IgD-negative memory B cell (primary cell): ENCODE measurements at regions not wholly inside any gene's neighbourhood (a gene's known extent, or its start where the extent isn't known, plus 50 kb on each side); places are given as distances from the start of the nearest gene placed in this dataset.
"Not testable (repeated sequence)": the region's sequence is repeated elsewhere in the genome, so short reads cannot be mapped to it uniquely, and the experiment has no call there.

ENCODE experiments used
- H3K27ac Mint-ChIP-seq, 3 donors: one replicate each; pipeline ENCODE4 v1.8.0; 2020 to 2022; ENCODE audit warnings: mild to moderate bottlenecking in 3 of 3, mixed read lengths in 3 of 3, moderate library complexity in 1 of 3
- H3K27me3 Mint-ChIP-seq: one replicate; pipeline ENCODE4 v1.8.0; 2021; ENCODE audit warnings: mixed read lengths
- H3K36me3 Mint-ChIP-seq: one replicate; pipeline ENCODE4 v1.8.0; 2020; ENCODE audit warnings: mild to moderate bottlenecking, mixed read lengths
- H3K4me1 Mint-ChIP-seq, 3 donors: one replicate each; pipeline ENCODE4 v1.8.0; 2020 to 2022; ENCODE audit warnings: mixed read lengths in 3 of 3, mild to moderate bottlenecking in 1 of 3
- H3K4me3 Mint-ChIP-seq, 4 donors: one replicate each; pipeline ENCODE4 v1.8.0; 2020 to 2022; ENCODE audit warnings: mild to moderate bottlenecking in 4 of 4, mixed read lengths in 4 of 4, moderate library complexity in 3 of 4
- H3K9me3 Mint-ChIP-seq, 3 donors: one replicate each; pipeline ENCODE4 v1.8.0; 2020 to 2021; ENCODE audit warnings: mixed read lengths in 3 of 3, mild to moderate bottlenecking in 1 of 3

DNA sequence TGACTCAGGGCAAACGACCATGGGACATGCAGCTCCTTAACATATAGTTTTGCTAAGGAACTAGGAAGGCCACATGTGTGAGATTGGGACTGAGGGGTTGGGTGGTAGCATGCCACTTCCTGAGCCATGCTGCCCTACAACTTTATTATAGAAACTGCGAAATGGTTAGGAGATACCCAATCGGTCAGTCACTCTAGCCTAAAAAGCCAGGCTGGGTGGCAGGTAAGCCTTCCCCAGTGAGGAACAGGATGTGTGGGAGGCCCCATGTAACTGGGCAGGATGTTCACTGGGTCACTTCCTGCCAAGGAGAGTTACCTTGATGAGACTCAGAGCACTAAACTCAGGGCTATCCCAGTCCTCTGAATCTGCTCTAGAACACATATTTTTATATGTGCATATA lies 123.5 kb downstream of the MAP3K7 start:
- Mint-ChIP-seq H3K9me3 (no peaks in the 10 kb centered on the region), H3K4me1 (peaks cover 8 to 24% (median 17%) of the 10 kb centered on the region in 3 donors), H3K27ac (no peak overlapping the region), H3K36me3 (peaks cover 4% of the 10 kb centered on the region), H3K27me3 (peaks cover 19% of the 10 kb centered on the region), H3K4me3 (no peak overlapping the region)

DNA sequence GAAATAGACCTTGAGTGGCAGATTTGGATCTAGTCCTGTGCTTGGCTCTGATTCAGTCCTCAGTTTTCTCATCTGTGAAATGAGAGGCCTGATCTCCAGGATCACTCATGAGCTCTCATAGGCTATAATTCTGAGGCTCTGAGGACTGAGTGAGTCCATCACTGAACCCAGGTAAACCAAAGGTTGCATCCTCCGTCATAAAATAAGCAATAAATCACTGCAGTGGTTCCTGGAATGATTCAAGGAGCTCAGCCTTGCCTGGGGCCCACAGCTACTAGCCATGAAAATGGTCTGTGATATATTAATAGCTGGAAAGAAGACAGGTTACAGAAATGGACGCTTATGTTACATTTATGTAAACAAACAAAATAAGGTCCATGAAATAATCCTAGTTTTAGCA lies 124.8 kb downstream of the MAP3K7 start:
- H3K4me1 Mint-ChIP-seq = peaks cover 8 to 25% (median 17%) of the 10 kb centered on the region in 3 donors
- H3K4me3 Mint-ChIP-seq = no peak overlapping the region
- H3K9me3 Mint-ChIP-seq = no peaks in the 10 kb centered on the region
- H3K27me3 Mint-ChIP-seq = peaks cover 15% of the 10 kb centered on the region
- peaks cover 4% of the 10 kb centered on the region for H3K36me3 Mint-ChIP-seq
- H3K27ac Mint-ChIP-seq = no peak overlapping the region

DNA sequence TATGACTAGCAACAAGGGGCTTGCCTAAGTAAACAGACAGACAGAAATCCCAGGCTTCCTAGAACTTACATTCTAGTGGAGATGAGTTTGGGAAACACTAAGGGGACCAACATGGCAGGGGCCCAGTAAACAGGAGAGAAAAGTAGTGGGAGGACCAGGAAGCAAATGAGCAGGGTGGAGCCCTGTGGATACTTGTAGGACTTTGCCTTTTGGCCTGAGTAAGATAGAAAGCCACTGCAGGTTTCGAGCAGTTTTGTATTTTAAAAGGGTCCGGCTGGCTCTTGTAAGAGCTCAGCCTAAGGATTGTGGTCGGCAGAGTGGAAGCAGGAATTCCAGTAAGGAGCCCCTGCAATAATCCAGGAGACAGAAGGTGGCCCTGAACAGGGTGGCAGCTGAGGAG lies 125.5 kb downstream of the MAP3K7 start:
- H3K4me3 Mint-ChIP-seq = no peak overlapping the region
- H3K4me1 Mint-ChIP-seq = peaks cover 8 to 25% (median 17%) of the 10 kb centered on the region in 3 donors
- peaks cover 13% of the 10 kb centered on the region for H3K27me3 Mint-ChIP-seq
- H3K9me3 Mint-ChIP-seq = no peaks in the 10 kb centered on the region
- H3K36me3 Mint-ChIP-seq = peaks cover 4% of the 10 kb centered on the region
- peak overlapping the region in 1 of 3 donors; percentile 88 for H3K27ac Mint-ChIP-seq

DNA sequence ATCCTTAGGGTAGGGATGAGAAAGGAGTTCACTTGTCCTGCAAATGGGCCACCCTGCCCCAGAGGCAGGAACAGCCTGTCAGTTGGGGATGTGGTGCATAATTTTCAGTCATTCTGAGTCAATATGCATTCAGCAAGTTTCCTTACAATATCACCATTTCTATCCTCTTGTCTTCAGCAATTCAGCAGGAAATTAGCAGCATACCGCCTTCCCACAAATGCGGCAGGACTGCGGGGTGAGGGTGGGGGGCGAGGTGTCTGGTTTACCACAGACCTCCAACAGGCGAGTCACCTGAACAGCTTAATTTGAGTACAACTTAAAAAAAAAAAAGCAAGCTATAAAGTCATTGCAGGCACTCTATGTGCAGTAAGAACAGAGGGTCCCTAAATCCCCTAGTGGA lies 126.8 kb downstream of the MAP3K7 start:
- H3K27ac Mint-ChIP-seq = peak overlapping the region in 1 of 3 donors; percentile 88

DNA sequence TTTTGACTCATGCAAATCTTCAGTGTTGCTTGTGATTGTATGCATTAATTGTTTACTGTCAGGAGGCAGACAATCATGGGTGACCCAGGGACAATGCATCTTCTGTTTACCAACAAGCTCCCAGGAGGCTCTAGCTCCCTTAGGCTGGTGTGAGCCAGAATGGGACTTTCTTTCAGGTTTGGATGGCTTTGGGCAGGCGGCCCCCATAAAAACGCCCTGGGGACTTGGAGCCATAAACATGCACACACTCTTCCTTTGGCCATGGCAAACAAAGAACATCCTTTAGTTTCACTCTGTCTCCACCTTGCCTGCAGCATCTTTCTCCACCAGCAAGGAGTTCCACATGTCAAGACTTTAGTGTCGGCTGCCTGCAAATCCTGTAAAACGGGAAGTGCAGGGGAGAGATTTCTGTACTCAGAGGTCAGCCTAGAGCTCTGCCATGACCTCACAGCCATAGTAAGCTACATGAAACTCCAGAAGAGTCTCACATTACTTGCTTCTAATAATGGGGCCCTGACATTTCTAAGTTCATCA lies 127.6 kb downstream of the MAP3K7 start:
- Mint-ChIP-seq H3K4me3 (peak overlapping the region in 2 of 4 donors; percentile 5 to 14), H3K9me3 (no peaks in the 10 kb centered on the region), H3K27ac (no peak overlapping the region), H3K4me1 (peaks cover 8 to 25% (median 17%) of the 10 kb centered on the region in 3 donors), H3K36me3 (peaks cover 4% of the 10 kb centered on the region), H3K27me3 (peaks cover 11% of the 10 kb centered on the region)

More for the DNA sequence above, 126.8 kb downstream of the MAP3K7 start:
- no peaks in the 10 kb centered on the region for H3K9me3 Mint-ChIP-seq
- peaks cover 11% of the 10 kb centered on the region for H3K27me3 Mint-ChIP-seq
- H3K4me3 Mint-ChIP-seq = peak overlapping the region in 1 of 4 donors; percentile 69
- peaks cover 4% of the 10 kb centered on the region for H3K36me3 Mint-ChIP-seq
- peaks cover 8 to 25% (median 17%) of the 10 kb centered on the region in 3 donors for H3K4me1 Mint-ChIP-seq

DNA sequence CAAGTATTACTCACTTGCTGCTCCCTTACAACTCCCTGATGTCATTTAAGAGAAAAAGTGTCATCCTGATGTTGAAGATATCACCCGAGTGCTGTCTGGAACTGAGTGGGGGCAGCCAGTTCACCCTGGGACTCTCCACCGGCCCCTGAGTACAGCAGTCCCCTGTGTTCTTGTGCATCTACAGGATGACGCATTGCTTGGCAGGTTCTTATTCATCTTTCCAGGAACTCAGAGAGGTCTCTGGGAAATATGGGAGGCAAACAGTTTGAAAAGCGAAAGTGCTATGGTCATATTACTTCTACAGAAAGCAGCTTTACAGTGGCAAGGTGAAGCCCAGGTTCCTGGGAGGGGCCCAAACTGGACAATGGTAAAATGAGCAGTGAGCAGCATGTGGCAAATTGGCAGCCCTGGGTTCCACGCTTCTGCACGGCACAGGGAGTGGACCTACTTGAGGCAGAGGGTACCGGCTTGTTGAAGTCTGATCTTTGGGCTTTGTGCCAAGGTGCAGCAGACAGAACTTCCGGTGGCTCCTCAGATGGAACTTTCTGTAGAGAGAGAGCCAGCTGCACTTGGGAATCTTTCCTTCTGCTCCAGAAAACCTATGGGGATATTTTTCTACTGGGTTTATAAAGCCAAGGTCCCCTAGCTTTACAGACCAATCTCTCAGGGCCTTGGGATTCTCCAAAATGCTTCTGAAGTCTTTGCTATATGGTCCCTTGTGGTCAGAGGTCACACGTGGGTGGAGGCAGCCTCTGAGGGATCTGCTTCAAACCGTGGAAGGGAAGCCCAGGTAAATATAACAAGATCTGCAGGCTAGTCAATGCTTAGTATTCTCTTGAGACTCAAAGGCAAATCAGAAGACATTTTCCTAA lies 128.3 kb downstream of the MAP3K7 start:
- Mint-ChIP-seq H3K9me3 (no peaks in the 10 kb centered on the region), H3K27ac (peak overlapping the region in 1 of 3 donors; percentile 7), H3K36me3 (no peaks in the 10 kb centered on the region), H3K4me3 (peak overlapping the region in 3 of 4 donors; percentile 5 to 64 (median 39)), H3K4me1 (peaks cover 5 to 22% (median 14%) of the 10 kb centered on the region in 3 donors), H3K27me3 (peaks cover 11% of the 10 kb centered on the region)

DNA sequence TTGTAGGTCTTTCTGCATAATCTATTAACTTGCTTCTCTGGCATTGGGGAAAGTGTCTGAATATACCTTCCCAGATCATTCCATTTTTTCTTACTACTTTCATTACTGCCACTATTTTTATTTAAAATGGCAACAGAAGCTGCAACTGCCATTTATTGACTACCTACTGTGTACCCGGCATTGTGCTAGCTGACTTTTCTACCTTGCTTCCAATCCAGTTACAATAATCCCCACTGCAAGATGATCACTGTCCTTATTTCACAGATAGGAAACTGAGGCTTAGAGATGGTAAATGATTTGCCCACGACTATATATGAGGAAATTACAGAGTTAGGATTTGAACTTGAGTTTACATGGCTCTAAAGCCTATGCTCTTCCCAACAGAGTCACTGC lies 129.0 kb downstream of the MAP3K7 start:
- Mint-ChIP-seq H3K27me3 (peaks cover 11% of the 10 kb centered on the region), H3K9me3 (no peaks in the 10 kb centered on the region), H3K36me3 (no peaks in the 10 kb centered on the region), H3K4me3 (peak overlapping the region in 1 of 4 donors; percentile 39), H3K27ac (no peak overlapping the region), H3K4me1 (peaks cover 1 to 18% (median 9%) of the 10 kb centered on the region in 3 donors)

DNA sequence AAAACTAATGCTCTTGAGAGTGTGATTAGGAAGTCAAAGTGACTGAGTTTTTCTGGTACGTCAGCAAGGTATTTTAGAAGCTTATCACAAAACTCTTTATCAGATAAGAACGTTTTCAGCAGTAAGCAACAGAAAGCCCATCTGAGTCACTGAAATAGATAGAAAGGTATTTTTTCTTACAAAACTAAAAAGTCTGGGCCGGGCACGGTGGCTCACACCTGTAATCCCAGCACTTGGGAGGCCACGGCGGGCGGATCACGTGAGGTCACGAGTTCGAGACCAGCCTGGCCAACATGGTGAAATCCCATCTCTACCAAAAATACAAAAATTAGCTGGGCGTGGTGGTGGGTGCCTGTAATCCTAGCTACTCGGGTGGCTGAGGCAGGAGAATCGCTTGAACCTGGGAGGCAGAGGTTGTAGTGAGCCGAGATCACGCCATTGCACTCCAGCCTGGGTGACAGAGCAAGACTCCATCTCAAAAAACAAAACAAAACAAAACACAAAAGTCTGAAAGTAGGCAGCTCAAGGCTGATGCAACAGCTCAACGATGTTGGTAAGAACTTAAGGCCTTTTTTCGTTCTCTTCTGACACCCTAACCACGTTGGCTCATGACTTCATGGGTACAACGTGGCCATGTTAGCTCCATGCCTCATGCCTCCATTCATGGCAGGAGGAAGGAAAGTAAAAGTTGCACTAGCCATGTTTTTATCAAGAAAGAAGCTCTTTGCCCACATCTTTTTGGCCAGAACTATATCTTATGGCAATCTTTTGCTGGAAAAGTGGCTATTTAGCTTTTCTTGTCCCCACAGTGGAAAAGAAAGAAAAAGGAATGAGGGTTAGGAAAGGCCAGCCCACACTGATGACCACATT lies 129.6 kb downstream of the MAP3K7 start:
- not testable (repeated sequence) for H3K4me3 Mint-ChIP-seq, H3K27ac Mint-ChIP-seq, H3K36me3 Mint-ChIP-seq, H3K9me3 Mint-ChIP-seq
- Mint-ChIP-seq H3K27me3 (peaks cover 11% of the 10 kb centered on the region), H3K4me1 (peaks cover 0 to 17% (median 9%) of the 10 kb centered on the region in 3 donors)

DNA sequence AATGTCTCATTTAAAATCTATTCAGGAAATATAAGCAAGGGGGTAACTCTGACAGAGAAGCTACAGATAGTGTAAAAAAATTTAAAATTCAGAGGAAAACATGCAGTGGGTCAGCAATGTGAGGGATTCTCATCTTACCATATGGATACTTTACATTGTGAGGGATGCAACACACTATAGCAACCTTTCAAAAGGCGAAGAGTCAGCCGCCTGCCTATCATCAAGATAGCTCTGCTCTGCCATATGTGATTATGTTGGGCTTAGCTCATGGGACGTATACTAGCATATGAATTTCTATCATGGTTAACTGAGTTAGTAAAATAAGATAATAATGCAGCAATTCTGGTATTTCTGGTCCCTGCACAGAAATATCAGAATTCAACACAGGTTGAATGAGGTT lies 130.9 kb downstream of the MAP3K7 start:
- Mint-ChIP-seq H3K27me3 (peaks cover 11% of the 10 kb centered on the region), H3K36me3 (no peaks in the 10 kb centered on the region), H3K4me3 (no peak overlapping the region), H3K9me3 (no peaks in the 10 kb centered on the region), H3K27ac (no peak overlapping the region), H3K4me1 (peaks cover 0 to 17% (median 9%) of the 10 kb centered on the region in 3 donors)

DNA sequence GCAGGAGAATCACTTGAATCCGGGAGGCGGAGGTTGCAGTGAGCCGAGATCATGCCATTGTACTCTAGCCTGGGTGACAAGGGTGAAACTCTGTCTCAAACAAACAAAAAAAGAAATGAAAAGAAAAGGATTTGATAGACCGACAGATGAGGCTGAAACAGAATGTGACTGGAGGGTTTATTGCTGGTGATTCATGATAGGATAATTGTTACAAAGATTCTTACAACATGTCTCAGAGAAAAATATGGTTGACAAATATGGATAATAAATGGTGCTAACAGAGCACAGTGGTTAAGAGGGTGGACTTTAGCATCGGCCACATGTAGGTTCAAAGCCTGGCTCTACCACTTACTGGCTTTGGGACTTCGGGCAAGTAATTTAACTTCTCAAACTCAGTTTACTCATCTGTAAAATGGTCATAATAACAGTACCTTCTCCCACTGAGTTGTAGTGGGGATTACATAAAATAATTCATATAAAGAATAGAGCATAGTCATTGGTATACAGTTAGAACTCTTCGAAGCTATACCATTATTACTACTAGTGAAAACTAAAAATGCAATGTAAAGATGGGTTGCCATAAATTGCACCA lies 131.9 kb downstream of the MAP3K7 start:
- H3K9me3 Mint-ChIP-seq = no peaks in the 10 kb centered on the region
- no peak overlapping the region for H3K4me3 Mint-ChIP-seq
- H3K27me3 Mint-ChIP-seq = peaks cover 9% of the 10 kb centered on the region
- H3K4me1 Mint-ChIP-seq = peaks cover 0 to 14% (median 9%) of the 10 kb centered on the region in 3 donors
- H3K36me3 Mint-ChIP-seq = no peaks in the 10 kb centered on the region
- no peak overlapping the region for H3K27ac Mint-ChIP-seq

DNA sequence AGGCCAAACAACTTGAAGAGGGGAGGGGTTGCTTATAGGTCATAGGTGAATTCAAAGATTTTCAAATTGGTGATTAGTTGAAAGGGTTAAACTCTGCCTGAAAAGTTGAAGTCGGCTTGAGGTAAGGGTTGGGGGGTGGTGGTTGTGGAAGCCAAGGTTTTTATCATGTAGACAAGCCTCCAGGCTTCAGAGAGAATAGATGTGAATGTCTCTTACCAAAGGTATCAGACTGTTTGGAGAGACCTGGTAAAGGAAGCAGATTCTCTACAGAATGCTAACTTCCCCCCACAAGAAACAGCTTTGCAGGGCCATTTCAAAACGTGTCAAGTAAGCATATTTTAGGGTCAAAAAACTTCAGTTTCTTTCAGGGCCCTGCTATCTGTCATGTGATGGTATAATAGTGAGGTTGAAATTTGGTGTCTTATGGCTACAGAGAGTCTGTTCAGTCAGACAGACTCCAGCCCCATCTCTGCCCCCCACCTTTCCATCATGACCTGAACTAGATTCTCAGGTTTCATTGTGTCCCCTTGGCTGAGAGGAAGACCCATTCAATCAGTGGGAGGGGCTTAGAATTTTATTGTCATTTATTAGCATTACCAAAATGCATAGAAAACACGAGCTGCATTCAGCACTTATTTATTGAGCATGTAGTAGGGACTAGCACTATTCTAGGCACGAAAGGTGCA lies 136.5 kb downstream of the MAP3K7 start:
- Mint-ChIP-seq H3K27me3 (peaks cover 4% of the 10 kb centered on the region), H3K4me1 (no peaks in the 10 kb centered on the region), H3K27ac (no peak overlapping the region), H3K9me3 (no peaks in the 10 kb centered on the region), H3K4me3 (no peak overlapping the region), H3K36me3 (no peaks in the 10 kb centered on the region)

DNA sequence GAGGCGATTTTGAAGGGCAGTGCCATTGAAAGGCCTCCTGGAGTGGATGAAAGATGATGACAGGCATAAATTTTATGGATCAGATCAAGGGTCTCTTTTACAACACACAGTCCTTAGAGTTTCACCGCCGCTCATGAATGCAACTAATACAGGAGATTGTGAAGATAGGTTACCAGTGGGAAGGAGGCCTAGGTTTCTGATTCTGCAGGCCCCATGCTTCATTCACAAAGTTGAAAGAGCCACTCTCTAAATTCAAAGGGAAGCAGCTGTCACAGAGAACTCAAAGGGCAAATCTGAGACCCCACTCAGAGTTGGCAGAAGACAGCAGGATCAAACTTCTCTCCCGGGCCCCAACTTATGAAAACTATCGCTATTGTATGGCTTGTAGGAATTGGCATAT lies 137.6 kb downstream of the MAP3K7 start:
- Mint-ChIP-seq H3K4me1 (no peaks in the 10 kb centered on the region), H3K27ac (no peak overlapping the region), H3K27me3 (peaks cover 4% of the 10 kb centered on the region), H3K36me3 (no peaks in the 10 kb centered on the region), H3K4me3 (no peak overlapping the region), H3K9me3 (no peaks in the 10 kb centered on the region)

DNA sequence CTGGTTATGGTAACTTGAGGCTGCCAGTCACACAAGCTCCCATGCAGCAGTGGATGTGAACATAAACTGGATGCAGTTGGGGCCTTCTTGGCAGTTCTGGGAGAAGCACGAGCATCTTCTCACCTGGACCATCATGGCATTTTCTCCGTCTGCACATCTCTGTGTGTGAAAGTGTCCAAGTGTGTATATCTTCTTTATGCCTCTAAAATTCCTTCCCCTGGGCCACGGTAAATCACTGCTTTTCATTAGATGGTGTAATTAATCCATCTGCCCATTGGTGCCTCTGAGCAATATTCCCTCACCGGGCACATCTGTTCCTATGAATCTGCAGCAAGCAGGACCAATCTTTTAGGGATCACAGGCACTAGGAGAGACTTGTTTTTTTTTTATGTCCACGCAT lies 138.0 kb downstream of the MAP3K7 start:
- no peak overlapping the region for H3K27ac Mint-ChIP-seq
- no peaks in the 10 kb centered on the region for H3K4me1 Mint-ChIP-seq
- H3K36me3 Mint-ChIP-seq = no peaks in the 10 kb centered on the region
- peaks cover 4% of the 10 kb centered on the region for H3K27me3 Mint-ChIP-seq
- H3K9me3 Mint-ChIP-seq = no peaks in the 10 kb centered on the region
- no peak overlapping the region for H3K4me3 Mint-ChIP-seq

DNA sequence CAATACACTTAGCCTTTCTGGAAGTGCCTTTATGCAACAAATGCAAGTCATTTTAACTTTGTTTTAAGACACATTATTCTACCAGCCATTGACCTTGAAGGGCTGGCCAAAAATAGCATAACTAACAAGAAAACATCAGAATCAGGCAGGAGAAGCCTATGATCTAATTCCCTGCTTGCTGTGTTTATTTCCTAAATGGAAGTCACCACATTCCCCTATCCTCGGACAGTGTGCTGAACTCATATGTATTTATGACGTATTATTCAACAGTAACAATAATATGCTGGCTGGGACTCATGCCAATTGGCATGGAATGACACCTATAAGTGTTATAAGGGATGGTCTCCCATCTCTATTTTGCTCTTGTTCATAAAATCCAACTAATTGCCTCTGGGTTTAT lies 140.7 kb downstream of the MAP3K7 start:
- Mint-ChIP-seq H3K27ac (no peak overlapping the region), H3K36me3 (peaks cover 4% of the 10 kb centered on the region), H3K9me3 (no peaks in the 10 kb centered on the region), H3K4me3 (no peak overlapping the region), H3K27me3 (peaks cover 4% of the 10 kb centered on the region), H3K4me1 (no peaks in the 10 kb centered on the region)
